ENCODE measurements at regions not wholly inside any gene's neighbourhood (a gene's known extent, or its start where the extent isn't known, plus 50 kb on each side); places are given as distances from the start of the nearest gene placed in this dataset.

DNA sequence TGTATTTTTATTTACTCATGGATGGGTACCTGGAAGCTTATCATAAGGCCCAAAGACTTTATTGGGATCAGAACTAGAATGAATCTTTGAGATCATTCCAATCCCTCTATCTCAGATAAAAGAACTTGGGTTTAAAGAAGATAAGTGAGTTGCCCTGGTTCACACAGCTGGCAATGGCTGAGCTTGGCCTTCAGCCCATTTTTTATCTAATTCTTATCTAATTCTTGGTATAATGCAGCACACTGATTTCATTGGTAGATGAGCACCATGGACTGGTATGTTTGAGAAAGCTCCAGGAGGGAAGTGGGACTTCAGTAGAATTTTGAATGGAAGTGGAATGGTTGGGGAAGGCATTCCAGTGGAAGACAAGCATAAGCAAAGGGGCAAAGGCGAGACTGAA lies 558.9 kb downstream of the REEP3 start:
- no peak for DNase-seq (ENCODE audit: low read depth)

DNA sequence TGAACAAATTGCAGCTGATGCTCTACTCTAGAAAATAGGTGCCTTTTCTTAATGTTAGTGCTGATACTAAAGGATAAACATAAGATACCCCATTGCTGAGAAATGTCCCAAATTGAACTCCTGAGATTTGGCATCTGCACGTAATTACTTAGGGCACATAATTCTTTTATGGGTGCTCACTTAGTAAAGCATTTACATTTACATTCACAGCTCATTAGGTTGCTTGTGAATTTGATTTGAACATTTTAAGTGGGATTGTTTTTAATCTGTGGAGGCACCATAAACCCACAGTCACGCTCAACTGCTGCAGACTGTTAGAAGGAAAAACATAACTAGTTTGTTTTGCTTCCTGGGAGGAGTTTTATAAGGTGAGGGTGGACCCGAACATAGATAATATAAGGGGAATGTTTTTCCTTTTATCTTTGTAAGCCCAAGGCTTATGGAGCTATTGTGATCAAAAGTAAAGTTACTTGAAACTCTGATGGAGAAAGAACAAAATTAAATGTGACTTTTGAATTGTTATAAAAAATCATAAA lies 560.8 kb downstream of the REEP3 start:
- DNase-seq (ENCODE audit: low read depth), result no peak

DNA sequence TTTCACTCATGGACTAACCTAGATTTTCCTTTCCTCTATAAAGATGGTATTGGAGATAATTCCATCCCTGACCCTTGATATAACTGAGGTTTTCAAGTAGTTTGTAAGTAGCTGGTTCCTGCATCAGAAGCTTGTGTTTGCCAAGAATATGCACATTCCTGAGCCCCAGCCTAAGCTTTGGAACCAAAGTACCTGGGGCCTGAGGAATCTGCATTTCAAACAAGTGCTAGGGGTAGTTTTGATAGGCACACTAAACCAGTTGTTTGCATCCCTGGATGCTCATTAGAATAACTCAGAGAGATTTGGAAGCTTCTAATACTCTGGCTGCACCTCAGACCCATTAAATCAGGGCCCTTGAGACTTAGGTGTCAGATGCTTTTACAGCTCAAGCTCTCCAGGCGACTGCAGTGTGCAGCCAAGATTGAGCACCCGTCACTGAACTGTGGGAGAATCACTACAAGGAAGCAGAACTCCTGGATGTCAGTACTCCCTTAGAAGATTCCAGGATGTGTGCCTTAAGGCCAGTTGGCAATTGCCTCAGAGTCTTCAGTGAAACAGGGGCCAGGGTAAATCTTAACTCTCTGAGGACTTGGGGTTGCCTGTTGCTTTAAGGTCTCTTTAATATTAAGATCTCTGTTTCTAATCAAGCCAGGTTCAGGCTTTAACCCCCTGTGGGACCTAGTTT lies 565.0 kb downstream of the REEP3 start:
- DNase-seq (ENCODE audit: low read depth), result no peak

- DNase-seq (ENCODE audit: low read depth), result no peak
These were observed 568.4 kb downstream of the REEP3 start for GRCh38 chr10:64089648-64090047.

DNA sequence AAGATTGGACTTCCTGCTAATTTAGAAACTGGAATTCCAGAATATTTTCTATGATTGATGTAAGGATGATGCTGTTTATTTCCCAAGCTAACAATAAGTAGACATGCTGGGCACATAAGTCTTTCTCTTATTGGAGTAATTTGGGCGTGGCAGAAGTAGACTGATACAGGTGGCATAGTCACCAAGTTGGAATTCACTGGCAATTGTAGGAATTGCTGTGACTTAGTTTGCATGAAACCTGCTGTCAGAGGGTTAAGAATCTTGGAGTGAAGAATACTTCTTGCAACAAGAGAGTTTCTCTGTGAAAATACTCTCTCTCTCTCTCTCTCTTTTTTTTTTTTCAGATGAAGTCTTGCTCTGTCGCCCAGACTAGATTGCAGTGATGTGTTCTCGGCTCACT lies 569.7 kb downstream of the REEP3 start:
- no peak for DNase-seq (ENCODE audit: low read depth)

GRCh38 chr10:64091897-64092296 lies 570.7 kb downstream of the REEP3 start:
- no peak for DNase-seq (ENCODE audit: low read depth)

DNA sequence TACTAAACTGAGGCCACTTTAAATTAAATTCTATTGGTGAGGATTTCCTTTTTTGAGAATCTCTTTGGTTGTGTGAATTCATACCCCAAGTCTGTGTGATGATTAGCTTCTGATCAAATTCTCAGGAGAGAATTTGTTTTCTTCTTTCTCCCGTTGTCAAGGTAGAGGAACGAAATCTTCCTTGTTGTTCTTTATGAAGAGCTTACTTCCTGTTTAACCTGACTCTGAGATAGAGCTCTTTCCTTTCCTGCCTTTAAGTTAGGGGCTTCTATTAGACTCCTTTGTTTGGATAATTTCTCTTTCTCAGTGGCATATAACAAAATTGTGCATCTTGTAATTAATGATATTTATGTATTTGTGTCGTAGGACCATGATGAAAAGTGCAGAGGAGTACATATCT lies 572.1 kb downstream of the REEP3 start:
- no peak for DNase-seq (ENCODE audit: low read depth)

GRCh38 chr10:64093946-64094535 lies 572.8 kb downstream of the REEP3 start:
- no peak for DNase-seq (ENCODE audit: low read depth)

DNA sequence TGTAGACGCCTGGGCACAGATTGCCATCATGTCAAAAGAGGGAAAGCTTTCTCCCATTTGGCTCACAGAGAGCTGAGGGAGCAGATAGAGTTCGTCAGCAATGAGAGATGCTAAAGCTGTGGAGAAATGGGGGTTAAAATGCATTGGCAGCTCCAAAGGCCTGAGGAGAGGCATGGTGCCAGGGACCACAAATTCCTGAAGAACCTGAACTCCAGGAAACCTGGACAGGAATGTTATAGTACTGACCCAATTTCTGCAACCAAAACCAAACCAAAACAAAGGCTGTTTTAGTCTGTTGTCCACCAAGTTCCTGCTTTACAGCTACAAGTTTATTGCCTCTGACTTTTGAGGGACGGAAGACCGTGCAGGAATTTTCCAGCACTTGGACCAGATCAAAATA lies 575.7 kb downstream of the REEP3 start:
- no peak for DNase-seq (ENCODE audit: low read depth)

GRCh38 chr10:64097391-64098122 lies 576.4 kb downstream of the REEP3 start:
- DNase-seq (ENCODE audit: low read depth), result no peak

- DNase-seq (ENCODE audit: low read depth), result no peak
These were observed 577.8 kb downstream of the REEP3 start for GRCh38 chr10:64098994-64099393.

DNA sequence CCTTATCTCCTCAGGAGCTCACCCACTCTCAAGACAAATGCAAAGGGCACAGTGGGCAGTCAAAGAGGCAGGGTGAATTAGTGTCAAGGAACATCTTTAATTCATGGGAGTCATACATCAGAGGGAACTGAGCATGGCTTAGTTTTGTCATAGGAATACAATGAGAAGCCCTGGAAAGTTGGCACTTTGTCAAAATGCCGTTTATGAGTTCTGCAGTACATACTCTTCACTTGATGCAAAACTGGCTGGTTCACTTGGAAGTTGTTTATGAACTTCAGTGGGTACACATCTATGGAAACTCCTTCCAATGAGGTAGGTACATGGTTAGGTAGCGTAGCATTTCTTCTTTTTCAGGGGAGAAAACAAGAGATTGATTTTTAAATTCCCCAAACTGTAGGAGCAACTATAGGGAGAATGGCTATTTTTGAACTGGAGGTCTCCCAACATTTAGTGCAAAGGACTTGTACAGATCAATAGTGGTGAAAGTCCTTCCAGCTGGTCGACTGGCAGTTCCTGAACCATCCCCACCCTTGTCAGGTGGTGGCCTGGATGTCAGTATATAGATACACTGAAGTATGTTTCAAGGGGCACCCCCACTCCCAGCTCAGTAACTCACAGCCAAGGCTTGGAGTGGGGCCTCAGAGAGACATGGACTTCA lies 580.5 kb downstream of the REEP3 start:
- DNase-seq (ENCODE audit: low read depth), result no peak

DNA sequence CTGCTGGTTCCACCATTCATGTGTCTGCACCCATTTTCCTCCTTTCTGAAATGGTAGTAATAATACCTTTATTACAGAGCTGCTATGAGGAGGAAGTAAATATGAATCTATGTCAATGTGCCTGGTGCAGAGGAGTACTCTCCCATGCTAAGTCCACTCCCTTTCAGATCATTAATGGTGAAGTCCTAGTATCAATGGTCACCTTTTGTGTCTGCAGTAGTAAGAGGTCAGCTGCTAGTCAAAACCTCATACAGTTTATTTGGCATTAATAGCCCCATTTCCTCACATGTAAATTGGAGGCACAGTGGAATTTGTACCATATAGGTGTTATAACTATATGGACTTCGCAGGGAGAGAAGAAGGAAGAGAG lies 581.0 kb downstream of the REEP3 start:
- DNase-seq (ENCODE audit: low read depth), result no peak

DNA sequence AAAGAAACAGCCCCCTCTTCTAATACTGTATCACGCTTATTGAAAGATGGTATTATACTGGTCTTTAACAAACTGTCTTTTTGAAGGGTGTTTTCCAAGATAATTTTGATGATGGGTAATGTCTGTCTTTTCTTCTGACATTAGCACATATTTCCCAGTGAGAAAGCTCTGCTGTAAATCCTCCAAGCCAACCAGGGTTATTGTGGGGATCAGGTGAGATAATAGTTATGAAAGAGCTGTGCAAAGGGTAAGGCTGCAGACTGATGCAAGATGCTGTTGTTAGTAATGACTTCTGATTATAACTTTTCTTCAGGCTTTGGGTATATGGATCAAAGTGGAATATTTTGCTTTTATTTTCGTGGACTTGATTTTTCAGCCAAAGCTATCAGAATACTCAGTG lies 581.7 kb downstream of the REEP3 start:
- no peak for DNase-seq (ENCODE audit: low read depth)

DNA sequence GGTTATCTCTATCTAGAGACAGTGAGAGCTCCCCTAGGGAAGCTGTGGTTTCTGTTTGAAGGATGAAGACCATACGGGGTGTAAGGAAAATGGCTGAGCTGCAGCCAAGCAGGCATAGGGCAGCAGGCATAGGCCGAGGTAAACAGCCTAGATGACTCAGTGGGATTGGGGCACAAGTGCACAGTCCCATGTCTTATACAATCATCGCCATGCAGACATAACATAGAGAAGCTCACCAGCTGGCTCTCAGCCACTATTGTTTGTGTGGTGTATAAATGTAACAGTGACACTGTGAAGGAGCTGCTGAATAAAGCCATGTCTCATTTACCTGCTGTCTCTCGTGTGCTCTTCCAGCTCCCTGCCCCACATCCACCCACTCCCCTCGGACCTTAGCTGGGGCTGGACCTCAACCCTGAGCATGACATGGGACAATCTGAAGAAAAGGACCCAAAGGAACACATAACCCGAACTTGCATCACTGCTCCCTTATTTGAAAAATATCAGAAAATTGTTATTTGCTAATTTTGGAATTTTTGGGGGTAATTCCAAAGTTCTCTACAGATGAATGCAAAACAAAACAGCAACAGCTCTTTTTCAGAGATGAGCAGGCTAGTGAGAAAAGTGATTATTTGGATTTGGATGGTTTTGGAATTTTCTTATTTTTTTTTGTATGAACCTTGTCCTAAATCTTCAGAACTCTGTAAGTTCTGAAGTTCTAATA lies 582.7 kb downstream of the REEP3 start:
- no peak for DNase-seq (ENCODE audit: low read depth)

- no peak for DNase-seq (ENCODE audit: low read depth)
These were observed 588.8 kb downstream of the REEP3 start for GRCh38 chr10:64109926-64110495.

GRCh38 chr10:64112701-64113355 lies 591.6 kb downstream of the REEP3 start:
- no peak for DNase-seq (ENCODE audit: low read depth)

GRCh38 chr10:64113375-64113774 lies 592.2 kb downstream of the REEP3 start:
- DNase-seq (ENCODE audit: low read depth), result no peak

- no peak for DNase-seq (ENCODE audit: low read depth)
These were observed 592.6 kb downstream of the REEP3 start for GRCh38 chr10:64113792-64114191.

DNA sequence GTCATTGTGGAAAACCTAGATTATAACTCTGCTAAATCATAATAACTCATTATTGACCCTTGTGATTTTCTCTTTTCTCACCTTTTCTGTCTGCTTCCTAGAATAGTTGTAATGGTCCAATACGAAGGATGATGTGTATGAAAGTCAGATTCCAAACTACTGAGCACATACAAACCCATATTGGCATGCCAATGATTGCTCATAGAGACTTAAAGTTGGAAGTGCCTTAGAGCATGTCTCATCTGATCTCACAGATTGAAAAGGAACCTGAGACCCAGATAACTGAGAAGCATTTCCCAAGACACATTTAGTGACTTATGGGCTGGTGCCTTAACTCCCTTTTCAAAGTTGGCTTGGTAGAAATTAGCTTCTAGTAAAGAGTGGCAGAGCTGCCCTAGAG lies 594.3 kb downstream of the REEP3 start:
- DNase-seq (ENCODE audit: low read depth), result no peak
